ENCODE measurements at regions not wholly inside any gene's neighbourhood (a gene's known extent, or its start where the extent isn't known, plus 50 kb on each side); places are given as distances from the start of the nearest gene placed in this dataset.

- Histone ChIP-seq H3K4me1 (ENCODE audit: control insufficient read depth, insufficient read depth, low read length) (no peaks in the 10 kb centered on the region), H3K27me3 (ENCODE audit: control insufficient read depth, insufficient read depth, low read length) (no peaks in the 10 kb centered on the region), H3K9me3 (ENCODE audit: control insufficient read depth, insufficient read depth, low read length) (no peaks in the 10 kb centered on the region), H3K4me3 (ENCODE audit: low read length) (no peak overlapping the region), H3K27ac (ENCODE audit: low read length) (no peak overlapping the region), H3K36me3 (ENCODE audit: control insufficient read depth, insufficient read depth, low read length) (no peaks in the 10 kb centered on the region)
- no CpG with 5 or more reads among the region's 3 CpGs for whole genome bisulfite sequencing (ENCODE audit: insufficient coverage, insufficient read length)
- DNase-seq (ENCODE audit: low read depth, low spot score): no peak
Measured at GRCh38 chr14:49314737-49315136, 271.4 kb downstream of the RPS29 start.

GRCh38 chr14:49313108-49313507 lies 273.1 kb downstream of the RPS29 start:
- no peaks in the 10 kb centered on the region for H3K4me1 ChIP-seq (ENCODE audit: control insufficient read depth, insufficient read depth, low read length)
- DNase-seq (ENCODE audit: low read depth, low spot score): no peak
- H3K9me3 ChIP-seq (ENCODE audit: control insufficient read depth, insufficient read depth, low read length): no peaks in the 10 kb centered on the region
- H3K36me3 ChIP-seq (ENCODE audit: control insufficient read depth, insufficient read depth, low read length): no peaks in the 10 kb centered on the region
- H3K27ac ChIP-seq (ENCODE audit: low read length): no peak overlapping the region
- no peak overlapping the region for H3K4me3 ChIP-seq (ENCODE audit: low read length)
- H3K27me3 ChIP-seq (ENCODE audit: control insufficient read depth, insufficient read depth, low read length): no peaks in the 10 kb centered on the region

- no peaks in the 10 kb centered on the region for H3K27me3 ChIP-seq (ENCODE audit: control insufficient read depth, insufficient read depth, low read length)
- no peak overlapping the region for H3K4me3 ChIP-seq (ENCODE audit: low read length)
- H3K9me3 ChIP-seq (ENCODE audit: control insufficient read depth, insufficient read depth, low read length): no peaks in the 10 kb centered on the region
- no peaks in the 10 kb centered on the region for H3K4me1 ChIP-seq (ENCODE audit: control insufficient read depth, insufficient read depth, low read length)
- H3K27ac ChIP-seq (ENCODE audit: low read length): no peak overlapping the region
- H3K36me3 ChIP-seq (ENCODE audit: control insufficient read depth, insufficient read depth, low read length): no peaks in the 10 kb centered on the region
- DNase-seq (ENCODE audit: low read depth, low spot score): peak; percentile 7
Measured at GRCh38 chr14:49310298-49310697, 275.9 kb downstream of the RPS29 start.

DNA sequence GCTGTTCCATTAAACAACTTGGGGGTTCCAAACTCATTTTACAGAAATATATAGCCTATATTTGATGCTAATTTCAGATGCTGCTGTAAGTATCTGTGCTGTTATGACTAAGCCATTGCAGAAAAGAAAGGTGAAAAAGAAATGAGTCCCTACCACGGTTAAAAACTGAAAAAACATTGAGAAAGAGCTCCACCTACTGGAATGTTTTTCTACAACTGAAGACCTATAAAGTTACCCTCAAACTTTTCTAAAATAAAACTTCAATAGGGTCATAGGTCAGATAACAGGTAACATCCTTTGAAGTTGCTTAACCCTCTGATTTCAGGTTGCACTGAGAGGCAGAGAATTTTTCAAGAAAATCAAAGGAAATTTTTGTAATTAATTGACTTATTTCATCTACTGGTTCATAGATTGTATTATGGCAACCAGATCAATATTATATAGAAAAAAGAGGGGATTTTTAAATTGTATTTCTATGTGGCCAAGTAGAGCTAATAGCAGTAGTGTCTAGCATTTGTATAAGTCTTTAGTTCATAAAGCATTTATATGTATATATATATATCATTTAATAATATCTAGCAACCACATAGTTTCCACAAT lies 279.9 kb downstream of the RPS29 start:
- Histone ChIP-seq H3K9me3 (ENCODE audit: control insufficient read depth, insufficient read depth, low read length) (no peaks in the 10 kb centered on the region), H3K4me1 (ENCODE audit: control insufficient read depth, insufficient read depth, low read length) (no peaks in the 10 kb centered on the region), H3K36me3 (ENCODE audit: control insufficient read depth, insufficient read depth, low read length) (no peaks in the 10 kb centered on the region), H3K27ac (ENCODE audit: low read length) (no peak overlapping the region), H3K27me3 (ENCODE audit: control insufficient read depth, insufficient read depth, low read length) (no peaks in the 10 kb centered on the region), H3K4me3 (ENCODE audit: low read length) (no peak overlapping the region)
- WGBS (ENCODE audit: insufficient coverage, insufficient read length): no CpG with 5 or more reads among the region's 1 CpG
- peak; percentile 16 for DNase-seq (ENCODE audit: low read depth, low spot score)

GRCh38 chr14:49303946-49304516 lies 282.1 kb downstream of the RPS29 start:
- H3K27me3 ChIP-seq (ENCODE audit: control insufficient read depth, insufficient read depth, low read length): no peaks in the 10 kb centered on the region
- peak; percentile 27 for DNase-seq (ENCODE audit: low read depth, low spot score)
- H3K36me3 ChIP-seq (ENCODE audit: control insufficient read depth, insufficient read depth, low read length): no peaks in the 10 kb centered on the region
- no peaks in the 10 kb centered on the region for H3K9me3 ChIP-seq (ENCODE audit: control insufficient read depth, insufficient read depth, low read length)
- WGBS (ENCODE audit: insufficient coverage, insufficient read length): no CpG with 5 or more reads among the region's 5 CpGs
- no peak overlapping the region for H3K27ac ChIP-seq (ENCODE audit: low read length)
- H3K4me1 ChIP-seq (ENCODE audit: control insufficient read depth, insufficient read depth, low read length): no peaks in the 10 kb centered on the region
- H3K4me3 ChIP-seq (ENCODE audit: low read length): no peak overlapping the region

DNA sequence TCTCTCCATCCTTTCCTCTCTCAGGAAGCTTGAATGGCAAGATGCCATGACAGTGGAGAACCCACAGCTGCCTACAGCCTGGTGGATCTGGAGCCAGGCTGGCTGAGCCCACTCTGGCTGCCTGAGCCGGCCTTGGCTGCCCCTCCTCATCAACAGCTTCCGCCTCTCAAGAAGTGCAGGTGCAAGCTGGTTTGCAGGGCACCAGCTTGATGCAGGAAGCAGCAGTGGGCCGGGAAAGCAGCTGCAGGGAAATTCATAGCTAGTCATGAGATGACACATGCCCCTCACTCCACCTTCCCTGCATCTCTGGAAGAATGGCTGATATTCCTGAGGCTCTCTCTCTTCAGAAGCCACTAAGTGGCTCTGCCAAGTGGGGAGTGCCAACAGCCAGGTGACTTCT lies 289.1 kb downstream of the RPS29 start:
- Histone ChIP-seq H3K27me3 (ENCODE audit: control insufficient read depth, insufficient read depth, low read length) (no peaks in the 10 kb centered on the region), H3K36me3 (ENCODE audit: control insufficient read depth, insufficient read depth, low read length) (no peaks in the 10 kb centered on the region), H3K9me3 (ENCODE audit: control insufficient read depth, insufficient read depth, low read length) (no peaks in the 10 kb centered on the region), H3K4me3 (ENCODE audit: low read length) (no peak overlapping the region), H3K4me1 (ENCODE audit: control insufficient read depth, insufficient read depth, low read length) (no peaks in the 10 kb centered on the region), H3K27ac (ENCODE audit: low read length) (no peak overlapping the region)
- WGBS (ENCODE audit: insufficient coverage, insufficient read length): no CpG with 5 or more reads among the region's 3 CpGs
- DNase-seq (ENCODE audit: low read depth, low spot score): no peak

DNA sequence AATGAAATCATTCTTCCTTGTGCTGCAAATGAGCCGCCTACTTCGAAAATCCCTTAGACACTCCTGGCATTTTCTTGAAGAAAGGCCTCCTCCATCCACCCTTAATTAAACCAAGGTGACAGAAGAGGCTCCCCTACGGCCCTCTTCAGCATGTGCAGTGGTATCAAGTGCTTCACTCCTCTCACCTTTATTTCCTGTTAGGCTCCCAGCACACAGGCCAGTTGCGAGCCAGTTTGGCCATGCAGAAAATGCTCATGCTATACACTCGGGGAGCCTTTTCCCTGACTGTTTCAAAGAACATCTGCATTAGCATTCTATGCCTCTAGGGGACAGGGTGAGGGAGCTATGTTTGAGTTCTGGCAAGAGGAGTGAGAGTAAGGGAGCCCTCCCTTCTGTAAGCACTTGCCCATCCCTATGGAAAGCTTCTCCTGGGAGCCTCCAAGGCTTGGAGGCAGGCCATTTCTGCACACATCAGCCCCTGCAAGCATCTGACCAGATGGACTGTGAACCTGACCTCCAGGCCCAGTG lies 291.5 kb downstream of the RPS29 start:
- no peaks in the 10 kb centered on the region for H3K4me1 ChIP-seq (ENCODE audit: control insufficient read depth, insufficient read depth, low read length)
- no peak overlapping the region for H3K27ac ChIP-seq (ENCODE audit: low read length)
- H3K27me3 ChIP-seq (ENCODE audit: control insufficient read depth, insufficient read depth, low read length): no peaks in the 10 kb centered on the region
- WGBS (ENCODE audit: insufficient coverage, insufficient read length): no CpG with 5 or more reads among the region's 5 CpGs
- no peaks in the 10 kb centered on the region for H3K9me3 ChIP-seq (ENCODE audit: control insufficient read depth, insufficient read depth, low read length)
- no peak overlapping the region for H3K4me3 ChIP-seq (ENCODE audit: low read length)
- H3K36me3 ChIP-seq (ENCODE audit: control insufficient read depth, insufficient read depth, low read length): no peaks in the 10 kb centered on the region
- DNase-seq (ENCODE audit: low read depth, low spot score): peak; percentile 4

GRCh38 chr14:49287004-49287403 lies 299.2 kb downstream of the RPS29 start:
- no peak for DNase-seq (ENCODE audit: low read depth, low spot score)
- H3K27ac ChIP-seq (ENCODE audit: low read length): no peak overlapping the region
- WGBS (ENCODE audit: insufficient coverage, insufficient read length): no CpG with 5 or more reads among the region's 5 CpGs
- no peaks in the 10 kb centered on the region for H3K9me3 ChIP-seq (ENCODE audit: control insufficient read depth, insufficient read depth, low read length)
- no peaks in the 10 kb centered on the region for H3K36me3 ChIP-seq (ENCODE audit: control insufficient read depth, insufficient read depth, low read length)
- H3K27me3 ChIP-seq (ENCODE audit: control insufficient read depth, insufficient read depth, low read length): no peaks in the 10 kb centered on the region
- H3K4me3 ChIP-seq (ENCODE audit: low read length): no peak overlapping the region
- no peaks in the 10 kb centered on the region for H3K4me1 ChIP-seq (ENCODE audit: control insufficient read depth, insufficient read depth, low read length)

- no peaks in the 10 kb centered on the region for H3K36me3 ChIP-seq (ENCODE audit: control insufficient read depth, insufficient read depth, low read length)
- no CpG with 5 or more reads among the region's 1 CpG for WGBS (ENCODE audit: insufficient coverage, insufficient read length)
- no peaks in the 10 kb centered on the region for H3K27me3 ChIP-seq (ENCODE audit: control insufficient read depth, insufficient read depth, low read length)
- H3K4me1 ChIP-seq (ENCODE audit: control insufficient read depth, insufficient read depth, low read length): no peaks in the 10 kb centered on the region
- H3K27ac ChIP-seq (ENCODE audit: low read length): no peak overlapping the region
- DNase-seq (ENCODE audit: low read depth, low spot score): no peak
- H3K4me3 ChIP-seq (ENCODE audit: low read length): no peak overlapping the region
- no peaks in the 10 kb centered on the region for H3K9me3 ChIP-seq (ENCODE audit: control insufficient read depth, insufficient read depth, low read length)
Measured at GRCh38 chr14:49286257-49286983, 299.8 kb downstream of the RPS29 start.

GRCh38 chr14:49280566-49280965 lies 305.6 kb downstream of the RPS29 start:
- no peak for DNase-seq (ENCODE audit: low read depth, low spot score)
- H3K36me3 ChIP-seq (ENCODE audit: control insufficient read depth, insufficient read depth, low read length): no peaks in the 10 kb centered on the region
- no peak overlapping the region for H3K27ac ChIP-seq (ENCODE audit: low read length)
- H3K4me1 ChIP-seq (ENCODE audit: control insufficient read depth, insufficient read depth, low read length): no peaks in the 10 kb centered on the region
- no peak overlapping the region for H3K4me3 ChIP-seq (ENCODE audit: low read length)
- WGBS (ENCODE audit: insufficient coverage, insufficient read length): no CpG with 5 or more reads among the region's 1 CpG
- H3K9me3 ChIP-seq (ENCODE audit: control insufficient read depth, insufficient read depth, low read length): no peaks in the 10 kb centered on the region
- no peaks in the 10 kb centered on the region for H3K27me3 ChIP-seq (ENCODE audit: control insufficient read depth, insufficient read depth, low read length)

Measured in iPS DF 6.9 (cell line).